B cell (primary cell): ENCODE measurements at regions not wholly inside any gene's neighbourhood (a gene's known extent, or its start where the extent isn't known, plus 50 kb on each side); places are given as distances from the start of the nearest gene placed in this dataset.

Experiments used
- CTCF ChIP-seq: fragments of 200-600 bp; IDR thresholded peaks from one replicate; pipeline ENCODE4 v1.8.0; 2022; ENCODE audit warnings: antibody characterized with exemption, mild to moderate bottlenecking
- EZH2 ChIP-seq: IDR thresholded peaks from 2 replicates; pipeline ENCODE4 v1.6.1; 2012; ENCODE audit warnings: borderline replicate concordance, low read depth, mild to moderate bottlenecking, moderate library complexity, low read length; ENCODE audit not compliant: insufficient read depth, poor library complexity, severe bottlenecking

GRCh38 chr13:44312131-44312530, 61.5 kb upstream of the SERP2 start:
- no peak for TF ChIP-seq CTCF
- no peak for TF ChIP-seq EZH2
